Medulla oblongata (tissue), 1 donor: ENCODE measurements at regions not wholly inside any gene's neighbourhood (a gene's known extent, or its start where the extent isn't known, plus 50 kb on each side); places are given as distances from the start of the nearest gene placed in this dataset.
A peak's percentile ranks its signal among the peaks of the same experiment; 100 is the strongest.
"Not testable (repeated sequence)": the region's sequence is repeated elsewhere in the genome, so short reads cannot be mapped to it uniquely, and the experiment has no call there.

Experiments
- DNase-seq: peaks from one replicate; pipeline ENCODE4 v3.0.0-alpha.2; 2015; ENCODE audit errors: extremely low spot score

DNA sequence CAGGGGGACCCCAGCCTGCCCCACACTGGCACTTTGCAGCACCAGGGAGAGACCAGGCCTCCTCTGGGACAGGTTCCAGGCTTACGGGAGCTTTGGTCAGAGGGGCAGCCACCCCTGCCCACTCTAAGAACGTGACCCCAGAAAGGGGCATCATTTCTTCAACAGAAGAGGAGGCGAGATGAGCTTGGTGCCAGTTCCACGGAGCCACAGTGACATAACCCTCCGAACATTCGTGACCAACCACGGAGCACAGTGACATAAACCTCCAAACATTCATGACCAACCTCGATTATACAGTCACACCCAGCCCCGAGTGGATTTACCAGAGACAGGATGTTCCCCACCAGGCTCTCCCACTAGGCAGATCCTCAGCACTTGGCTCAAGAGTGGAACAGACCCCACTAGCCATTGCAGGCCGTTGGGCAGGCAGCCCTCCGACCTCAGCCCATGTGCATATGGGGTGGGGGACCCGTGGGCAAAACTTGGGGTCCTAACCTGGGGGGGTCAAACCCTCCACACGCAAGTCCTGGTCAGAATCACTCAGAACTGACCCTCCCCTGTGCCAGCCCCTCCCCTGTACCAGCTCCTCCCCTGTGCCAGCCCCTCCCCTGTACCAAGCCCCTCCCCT lies 112.9 kb downstream of the METRNL start:
- no peak for DNase-seq

DNA sequence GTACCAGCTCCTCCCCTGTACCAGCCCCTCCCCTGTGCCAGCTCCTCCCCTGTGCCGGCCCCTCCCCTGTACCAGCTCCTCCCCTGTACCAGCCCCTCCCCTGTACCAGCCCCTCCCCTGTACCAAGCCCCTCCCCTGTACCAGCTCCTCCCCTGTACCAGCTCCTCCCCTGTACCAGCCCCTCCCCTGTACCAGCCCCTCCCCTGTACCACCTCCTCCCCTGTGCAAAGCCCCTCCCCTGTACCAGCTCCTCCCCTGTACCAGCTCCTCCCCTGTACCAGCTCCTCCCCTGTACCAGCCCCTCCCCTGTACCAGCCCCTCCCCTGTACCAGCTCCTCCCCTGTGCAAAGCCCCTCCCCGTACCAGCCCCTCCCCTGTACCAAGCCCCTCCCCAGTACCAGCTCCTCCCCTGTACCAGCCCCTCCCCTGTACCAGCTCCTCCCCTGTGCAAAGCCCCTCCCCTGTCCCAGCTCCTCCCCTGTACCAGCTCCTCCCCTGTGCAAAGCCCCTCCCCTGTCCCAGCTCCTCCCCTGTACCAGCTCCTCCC lies 113.5 kb downstream of the METRNL start:
- DNase-seq, result not testable (repeated sequence)

DNA sequence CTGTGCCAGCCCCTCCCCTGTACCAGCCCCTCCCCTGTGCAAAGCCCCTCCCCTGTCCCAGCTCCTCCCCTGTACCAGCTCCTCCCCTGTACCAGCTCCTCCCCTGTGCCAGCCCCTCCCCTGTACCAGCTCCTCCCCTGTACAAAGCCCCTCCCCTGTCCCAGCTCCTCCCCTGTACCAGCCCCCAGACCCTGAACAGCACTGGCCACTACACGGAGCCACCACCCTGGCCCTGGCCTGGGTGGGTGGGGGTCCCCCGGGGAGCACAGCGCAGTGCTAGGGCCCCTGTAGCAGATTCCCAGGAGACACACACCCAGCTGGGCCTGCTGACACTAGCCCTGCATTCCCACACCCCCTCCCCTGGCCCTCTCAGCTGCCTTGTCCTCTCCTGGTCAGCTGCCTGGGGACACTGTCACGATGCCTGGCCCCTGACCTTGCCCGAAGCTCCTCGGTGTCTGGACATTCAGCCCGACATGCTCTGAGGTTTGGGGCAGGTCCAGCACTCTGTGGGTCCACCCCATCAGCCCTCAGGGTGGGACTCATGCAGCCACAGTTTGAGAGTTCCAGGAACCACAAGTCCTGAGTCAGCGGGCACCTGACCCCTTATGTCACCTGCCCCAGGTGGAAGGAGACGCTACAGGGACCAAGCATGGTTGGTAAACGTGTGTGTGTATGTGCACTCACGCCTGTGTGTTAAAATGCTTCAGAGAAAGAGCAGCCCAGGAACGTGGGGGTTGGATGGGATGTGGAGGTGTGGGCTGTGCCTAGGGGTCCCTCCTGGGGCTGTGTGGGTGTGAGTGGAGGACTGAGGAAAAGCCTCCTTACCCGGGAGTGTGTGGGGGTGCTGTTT lies 114.2 kb downstream of the METRNL start:
- DNase-seq, result no peak

DNA sequence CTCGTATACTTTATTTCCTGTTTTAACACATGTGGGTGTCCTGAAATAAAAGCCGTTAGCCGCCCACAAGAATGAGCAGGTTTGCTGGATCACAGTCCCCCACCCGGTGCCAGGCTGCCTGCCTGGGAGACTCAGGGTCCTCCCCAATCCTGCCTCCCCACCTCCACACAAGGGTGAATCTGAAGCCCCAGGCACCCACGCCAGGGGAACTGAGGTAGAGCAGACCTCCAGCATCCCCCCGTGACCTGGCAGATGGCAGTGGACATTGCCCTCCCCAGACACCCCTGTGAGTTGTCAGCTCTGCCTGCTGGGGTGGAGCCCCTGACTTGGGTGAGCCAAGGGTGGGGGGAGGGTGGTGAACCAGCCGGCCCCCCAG lies 114.8 kb downstream of the METRNL start:
- no peak for DNase-seq

DNA sequence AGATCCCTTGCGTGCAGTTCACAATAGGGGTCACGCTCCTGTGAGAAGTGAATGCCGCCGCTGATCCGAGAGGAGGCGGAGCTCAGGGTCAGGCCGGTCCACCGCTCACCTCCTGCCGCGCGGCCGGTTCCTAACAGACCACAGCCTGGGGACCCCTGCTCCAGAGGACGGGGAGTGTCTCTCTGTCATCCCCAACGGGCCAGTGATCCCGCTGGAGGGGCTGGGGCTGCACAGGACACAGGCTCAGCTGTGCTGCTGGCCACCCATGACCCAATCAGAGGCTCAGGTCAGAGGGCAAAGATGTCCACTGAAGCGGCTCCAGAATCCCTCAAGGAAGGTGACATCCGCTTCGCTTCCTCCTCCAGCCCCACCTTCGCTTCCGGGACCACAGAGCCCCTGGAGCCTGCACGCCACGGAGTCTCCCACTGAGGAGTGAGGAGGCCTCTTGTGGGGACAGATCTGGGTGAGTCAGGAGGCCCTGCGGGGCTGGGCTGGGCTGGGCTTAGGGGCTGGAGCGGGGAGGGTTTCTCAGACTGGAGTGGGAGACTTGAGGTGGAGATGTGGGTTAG lies 115.4 kb downstream of the METRNL start:
- no peak for DNase-seq

DNA sequence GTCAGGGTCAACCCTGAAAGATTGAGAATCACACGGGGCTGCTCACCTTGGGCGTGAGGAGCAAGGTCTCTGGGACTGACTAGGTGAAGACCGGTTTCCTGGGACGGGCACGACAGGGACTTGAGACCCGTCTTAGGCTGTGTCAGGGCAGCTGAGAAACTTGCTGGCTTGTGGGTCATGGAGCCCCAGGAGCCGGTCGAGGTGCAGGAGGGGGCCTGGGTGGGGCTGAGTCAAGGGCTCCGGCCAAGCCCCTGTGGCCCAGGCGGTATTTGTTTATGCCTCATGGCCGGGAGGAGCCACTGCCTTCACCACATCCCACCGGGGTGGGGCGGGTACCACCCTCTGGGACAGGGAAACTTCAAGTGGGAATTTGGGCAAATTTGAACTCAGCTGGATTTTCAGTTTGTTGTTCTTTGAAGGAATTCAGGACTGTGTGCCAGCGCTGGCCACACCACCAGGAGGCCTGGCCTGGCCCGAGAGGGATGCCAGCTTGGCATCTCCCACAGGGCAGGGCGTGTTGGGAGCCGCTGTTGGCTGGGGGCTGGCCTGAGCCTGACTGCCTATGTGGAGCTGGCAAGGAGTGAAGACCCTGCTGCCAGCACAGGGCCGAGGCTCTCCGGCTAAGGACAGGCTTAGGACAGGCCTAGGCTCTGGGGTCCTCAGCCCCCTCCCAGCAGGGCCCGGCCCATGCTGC lies 116.1 kb downstream of the METRNL start:
- peak; percentile 55 for DNase-seq

DNA sequence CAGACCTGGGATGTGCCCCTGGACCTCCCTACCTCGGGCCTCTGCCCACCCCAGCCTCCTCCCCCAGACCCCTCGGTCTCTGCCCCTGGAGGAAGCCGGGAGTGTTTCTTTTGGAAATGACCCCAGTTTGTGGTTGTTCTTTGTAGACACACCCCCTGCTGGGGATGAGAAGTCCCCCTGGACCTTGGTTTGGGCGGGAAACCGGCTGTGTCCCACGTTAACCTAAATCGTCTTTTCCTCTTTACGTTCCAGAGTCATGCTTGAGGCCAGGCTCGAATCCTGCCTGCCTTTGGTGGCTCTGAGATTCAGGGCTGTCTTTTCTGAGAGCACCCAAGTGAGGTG lies 116.6 kb downstream of the METRNL start:
- no peak for DNase-seq

DNA sequence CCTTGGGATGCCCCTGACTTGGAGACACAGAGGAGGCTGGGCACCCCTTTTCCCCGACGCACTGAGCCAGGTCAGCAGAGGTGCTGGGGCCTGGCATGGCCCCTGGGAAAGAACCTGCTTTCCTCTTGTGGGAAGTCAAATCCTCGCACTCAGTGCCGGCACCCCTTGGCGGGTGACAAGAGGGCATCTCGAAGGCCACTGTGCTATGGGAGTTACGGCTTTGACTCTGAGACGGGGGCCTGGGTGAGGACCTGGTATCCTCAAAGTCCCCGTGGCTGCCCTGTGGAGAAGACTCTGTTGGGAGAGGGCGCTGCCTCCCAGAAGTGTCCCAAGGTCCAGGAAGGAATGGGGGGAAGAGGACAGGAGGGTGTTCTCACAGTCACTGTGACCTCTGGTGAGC lies 117.0 kb downstream of the METRNL start:
- no peak for DNase-seq

DNA sequence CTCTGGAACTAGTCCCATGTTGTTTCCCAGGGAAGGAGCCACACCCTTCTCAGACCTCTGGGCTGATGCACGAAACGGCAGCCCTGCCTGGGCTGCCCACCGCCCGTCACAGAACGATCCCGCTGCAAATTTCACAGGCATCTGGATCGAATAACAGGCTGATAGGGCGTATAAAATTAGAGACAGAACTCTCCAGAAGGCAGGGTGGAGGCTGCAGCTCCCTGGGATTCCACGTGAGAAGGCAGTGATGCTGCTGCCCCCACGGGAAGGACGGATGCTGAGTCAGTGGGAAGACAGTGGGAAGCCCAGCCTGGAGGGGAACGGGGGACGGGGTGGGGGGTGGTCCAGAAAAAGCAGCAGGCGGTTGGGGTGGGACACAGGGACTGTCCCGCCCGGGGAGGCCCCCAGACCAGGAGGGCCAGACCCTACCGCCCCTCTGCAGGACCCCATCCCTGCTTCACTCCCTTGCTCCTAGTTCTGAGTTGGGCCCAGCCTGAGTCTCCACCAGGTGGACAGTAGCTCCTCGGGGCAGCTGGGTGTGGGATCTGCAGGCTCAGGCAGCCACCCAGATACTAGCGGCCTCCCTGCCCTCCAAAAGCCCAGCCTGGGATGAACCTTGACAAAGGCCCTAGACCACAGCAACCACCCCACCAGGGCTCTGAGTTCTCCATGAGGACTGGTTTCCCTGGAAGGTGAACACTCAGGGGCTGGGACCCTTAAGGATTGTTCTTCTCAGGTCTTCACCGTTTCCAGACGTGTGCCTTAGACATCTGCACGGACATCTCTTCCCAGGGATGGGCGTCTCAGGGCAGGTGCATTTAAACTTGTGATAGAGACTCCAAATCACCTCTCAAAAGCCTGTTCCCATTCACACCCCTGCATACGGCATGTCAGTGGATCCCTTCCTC lies 117.8 kb downstream of the METRNL start:
- no peak for DNase-seq

DNA sequence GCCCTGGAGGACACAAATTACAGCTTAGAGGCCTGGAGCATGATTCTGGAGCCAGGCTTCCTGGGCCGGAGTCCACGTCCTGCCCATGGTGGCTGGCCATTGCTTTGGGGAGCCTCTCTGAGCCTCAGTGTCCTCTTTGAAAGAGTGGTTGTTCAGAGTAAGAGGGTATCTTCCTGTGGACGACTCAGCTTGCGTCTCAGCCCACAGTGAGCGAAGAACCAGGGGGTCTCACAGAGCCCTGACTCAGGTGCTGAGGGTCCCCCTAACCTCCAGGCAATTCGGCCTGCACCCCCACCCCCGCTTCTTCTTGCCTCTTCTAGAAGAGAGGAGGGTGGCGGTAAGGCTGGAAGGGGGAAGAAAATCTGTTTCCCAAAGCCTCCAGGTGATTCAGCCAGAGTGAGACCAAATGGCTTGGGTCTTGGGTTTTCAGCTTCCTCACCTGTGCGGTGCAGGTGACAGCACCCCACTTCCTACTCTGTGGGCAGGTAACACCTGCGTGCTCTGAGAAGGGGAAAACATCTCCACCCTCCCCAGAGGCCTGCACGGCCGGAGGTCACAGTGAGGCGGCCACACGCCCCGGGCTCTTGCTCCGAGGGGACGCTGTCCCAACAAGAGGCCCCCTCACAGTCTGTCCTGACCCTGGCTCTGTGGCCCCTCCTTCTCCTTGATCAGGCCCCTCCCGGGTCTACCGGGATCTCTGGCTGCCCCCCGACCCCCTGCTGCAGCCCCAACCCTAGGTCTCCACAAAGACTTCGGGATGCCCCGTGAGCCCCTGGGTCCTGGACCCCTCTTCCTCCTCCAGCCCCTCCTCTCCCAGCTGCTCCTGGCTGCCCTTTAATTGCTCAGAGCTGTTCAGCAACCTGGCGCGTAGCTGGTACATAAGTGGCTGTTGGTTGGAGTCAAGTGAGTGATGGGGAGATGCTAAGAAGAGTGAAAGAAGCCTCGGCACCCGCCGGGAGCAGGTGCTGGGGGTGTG lies 119.2 kb downstream of the METRNL start:
- no peak for DNase-seq

DNA sequence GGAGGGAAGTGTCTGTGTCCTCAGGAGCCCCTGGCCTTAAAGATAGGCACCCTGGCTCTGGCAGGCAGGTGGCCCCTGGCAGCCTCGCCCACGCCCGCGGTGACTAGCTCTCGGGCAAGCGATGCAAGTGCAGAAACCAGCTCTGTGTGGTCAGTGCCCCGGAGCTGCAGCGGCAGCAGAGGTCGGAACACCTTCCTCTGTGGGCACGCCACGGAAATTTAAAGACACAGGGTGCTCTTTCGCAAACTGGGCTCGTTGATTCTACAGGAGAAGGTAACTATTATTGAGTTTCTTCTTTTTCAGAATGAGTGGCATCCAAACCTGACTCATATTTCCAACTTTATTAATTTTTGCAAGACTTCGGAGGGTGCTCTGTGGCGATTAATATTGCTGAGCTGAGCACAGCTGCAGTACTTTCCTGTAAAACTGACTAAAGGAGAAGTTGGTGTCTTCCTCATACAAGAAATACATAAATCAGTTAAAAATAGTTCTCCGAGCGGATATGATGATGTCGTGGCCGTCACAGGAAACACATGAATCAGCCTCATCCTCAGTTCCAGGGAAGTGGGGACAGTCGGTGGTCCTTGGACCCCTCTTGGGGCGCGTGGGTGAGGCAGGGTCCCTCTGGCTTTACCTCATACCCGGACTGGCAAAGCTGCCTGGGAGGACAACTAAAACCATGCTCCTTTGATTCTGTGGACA lies 120.2 kb downstream of the METRNL start:
- DNase-seq, result peak; percentile 21

DNA sequence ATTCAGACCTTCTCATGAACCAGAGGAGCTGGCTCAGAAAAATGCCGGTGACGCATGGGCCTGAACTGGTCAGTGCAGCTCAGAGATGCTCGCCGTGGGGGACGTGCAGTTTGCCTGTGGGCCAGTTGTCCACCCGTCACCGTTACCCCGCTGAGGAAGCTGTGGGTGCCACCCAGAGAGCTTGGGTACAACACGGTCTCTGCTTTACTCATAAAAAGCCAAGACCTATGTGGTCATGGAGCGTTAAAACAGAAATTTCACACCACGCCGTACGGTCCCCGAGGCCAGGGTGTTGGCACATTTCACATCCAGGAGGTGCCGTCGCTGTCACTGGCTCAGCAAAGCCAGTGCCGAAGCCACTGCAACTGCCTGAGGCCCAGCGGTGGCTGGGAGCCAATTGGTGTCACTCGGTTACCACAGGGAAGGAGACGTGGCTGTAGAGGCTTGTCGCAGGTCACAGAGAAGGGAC lies 120.9 kb downstream of the METRNL start:
- peak; percentile 43 for DNase-seq

DNA sequence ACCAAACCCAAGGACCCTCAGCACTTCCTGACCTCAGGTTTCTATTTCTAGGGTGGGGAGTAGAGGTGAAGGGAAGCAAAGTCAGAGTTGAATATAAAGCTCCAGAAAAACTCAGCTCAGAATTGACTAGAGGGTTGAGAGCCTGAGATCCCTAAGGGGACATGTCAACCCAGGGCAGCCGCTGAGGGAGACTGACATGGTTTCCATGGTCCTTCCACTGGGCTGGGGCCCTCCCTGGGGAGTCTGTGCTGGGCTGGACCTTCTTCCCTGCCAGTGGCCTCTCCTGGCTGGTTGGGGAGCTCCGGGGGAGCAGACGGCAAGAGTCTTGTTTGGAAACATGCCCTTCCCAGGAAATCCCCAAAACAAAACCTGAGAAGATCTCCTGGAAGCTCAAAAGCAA lies 121.3 kb downstream of the METRNL start:
- no peak for DNase-seq

DNA sequence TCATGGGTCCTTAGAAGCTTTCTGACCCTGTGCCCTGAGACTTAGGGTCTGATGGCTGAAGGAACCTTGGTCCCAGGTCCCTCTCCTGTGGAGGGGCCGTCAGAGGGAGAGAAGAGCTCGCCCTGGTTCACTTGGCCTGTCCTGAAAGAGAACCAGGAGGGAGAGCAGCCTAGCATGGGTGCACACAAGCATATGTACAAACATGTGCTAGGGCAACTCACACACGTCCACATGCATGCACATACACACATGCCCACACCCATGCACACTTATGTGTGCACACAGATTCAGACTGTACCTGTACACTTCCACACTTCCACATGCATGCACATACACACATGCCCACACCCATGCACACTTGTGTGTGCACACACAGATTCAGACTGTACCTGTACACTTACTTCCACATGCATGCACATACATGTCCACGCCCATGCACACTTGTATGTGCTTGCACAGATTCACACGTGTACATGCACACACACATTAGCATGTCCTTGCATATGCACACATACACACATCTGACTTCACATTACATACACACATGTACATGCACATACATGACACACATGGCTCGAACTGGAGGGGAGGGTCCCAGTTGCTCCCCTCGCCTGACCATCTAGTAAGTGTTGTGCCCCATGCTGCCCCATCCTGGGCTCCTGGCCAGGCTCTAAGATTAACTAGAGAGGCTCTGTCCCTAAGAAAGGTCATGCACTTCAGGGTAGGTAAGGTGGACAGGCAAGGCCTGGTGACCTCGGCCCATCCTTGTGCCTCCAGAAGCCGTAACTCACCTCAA lies 122.0 kb downstream of the METRNL start:
- DNase-seq, result no peak

DNA sequence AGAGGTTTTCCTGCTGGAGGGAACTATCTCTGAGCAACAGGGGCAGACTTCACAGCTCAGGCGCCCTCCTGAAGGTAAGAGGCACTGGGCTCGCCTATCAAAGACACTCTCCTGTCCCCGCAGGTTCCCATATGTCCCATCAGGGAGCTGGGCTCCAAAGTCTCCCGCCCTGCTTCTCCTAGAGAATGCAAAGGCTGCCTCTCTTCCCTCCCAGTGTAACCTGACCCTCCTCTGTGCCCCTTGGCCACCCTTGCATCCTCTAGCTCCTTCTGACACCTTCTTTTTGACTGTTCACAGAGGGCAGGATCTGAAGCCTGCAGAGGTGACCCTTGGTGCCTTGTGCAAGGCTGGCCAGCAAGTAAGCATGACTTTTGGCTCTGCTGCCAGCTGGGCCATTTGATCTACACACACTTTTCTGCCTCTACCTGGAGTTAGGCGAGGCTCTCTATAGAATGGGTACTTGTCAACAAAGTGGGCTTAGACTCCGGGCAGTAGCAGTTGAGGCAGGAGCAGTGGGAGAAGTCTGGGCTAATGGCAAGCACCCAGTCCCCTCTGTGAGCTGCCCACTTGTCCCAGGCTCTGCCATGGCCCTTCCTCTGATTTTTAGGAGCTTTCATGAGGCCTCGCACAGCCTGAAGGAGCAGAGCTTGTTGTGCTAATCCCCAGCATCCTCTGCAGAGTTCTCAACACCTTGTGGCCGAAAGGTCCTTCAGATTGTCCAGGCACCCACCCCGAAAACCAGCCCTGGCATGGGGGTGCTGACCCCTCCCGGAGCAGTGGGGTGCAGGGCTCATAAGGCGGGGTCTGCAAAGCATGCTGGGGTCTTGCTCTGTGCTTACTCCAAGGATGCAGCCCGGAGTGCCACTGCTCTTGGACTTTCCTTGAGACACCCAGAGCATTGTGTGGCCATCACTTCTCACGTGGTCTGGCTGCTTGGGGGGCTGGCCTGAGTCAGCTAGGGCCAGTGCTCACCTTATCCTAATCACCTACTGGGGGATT lies 122.9 kb downstream of the METRNL start:
- no peak for DNase-seq

DNA sequence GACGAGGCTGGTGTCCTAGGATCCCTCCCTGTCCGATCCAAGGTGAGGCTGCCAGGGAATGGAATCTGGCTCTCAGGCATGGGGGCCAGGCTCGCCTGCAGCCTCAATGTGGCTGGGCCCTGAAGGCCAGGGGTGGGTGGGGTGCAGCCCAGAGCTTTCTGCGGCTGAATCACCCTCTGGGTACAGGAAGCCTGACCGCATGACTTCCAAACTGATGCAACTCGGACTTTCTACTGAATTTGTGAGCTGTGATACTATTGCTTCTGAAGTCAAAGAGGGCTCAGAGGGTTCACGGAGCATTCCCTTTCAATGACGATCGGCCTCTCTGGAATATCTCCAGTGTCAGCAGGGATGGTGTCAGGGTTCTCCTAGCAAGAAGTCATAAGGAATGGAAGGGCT lies 123.7 kb downstream of the METRNL start:
- DNase-seq, result peak; percentile 51
